Astrocyte of the cerebellum (primary cell): ENCODE measurements at regions not wholly inside any gene's neighbourhood (a gene's known extent, or its start where the extent isn't known, plus 50 kb on each side); places are given as distances from the start of the nearest gene placed in this dataset.

Source experiments
- DNase-seq: peaks from one replicate; pipeline ENCODE4 v3.0.0-alpha.2; 2011; ENCODE audit warnings: low read depth
- H3K4me3 ChIP-seq: 2 replicates; pipeline ENCODE4 v1.5.1; 2011; ENCODE audit warnings: mild to moderate bottlenecking, low read depth, low read length, moderate library complexity
- CTCF ChIP-seq: IDR thresholded peaks from 2 replicates; pipeline ENCODE4 v1.5.1; 2012; ENCODE audit warnings: low read length, low read depth, moderate library complexity, mild to moderate bottlenecking; ENCODE audit errors: missing control alignments
- in situ Hi-C: cut with HindIII; loops from 2 replicates; pipeline ENCODE4 v1.10.0; 2017; ENCODE audit warnings: low sequenced_read_pairs

- DNase-seq: no peak
- H3K4me3 ChIP-seq: no peak overlapping the region
- TF ChIP-seq CTCF: no peak
- in situ Hi-C loops: loop anchor here (25.0 kb wide), 1 partner anchor 107 kb away; no protein-coding TSS in a partner anchor
These were observed 61.6 kb upstream of the TOP3B start for GRCh38 chr22:22044153-22044552.

- TF ChIP-seq CTCF: no peak
- DNase-seq: no peak
- H3K4me3 ChIP-seq: no peak overlapping the region
- in situ Hi-C loops: loop anchor here (25.0 kb wide), 1 partner anchor 106 kb away; no protein-coding TSS in a partner anchor
These were observed 60.9 kb upstream of the TOP3B start for GRCh38 chr22:22043296-22044078.

GRCh38 chr22:22042599-22043295 is 60.2 kb upstream of the TOP3B start:
- TF ChIP-seq CTCF: no peak
- no peak for DNase-seq
- in situ Hi-C loops: loop anchor here (25.0 kb wide), 1 partner anchor 105 kb away; no protein-coding TSS in a partner anchor
- no peak overlapping the region for H3K4me3 ChIP-seq

GRCh38 chr22:22042009-22042408 is 59.4 kb upstream of the TOP3B start:
- no peak for DNase-seq
- no peak overlapping the region for H3K4me3 ChIP-seq
- TF ChIP-seq CTCF: no peak
- in situ Hi-C loops: loop anchor here (25.0 kb wide), 1 partner anchor 105 kb away; no protein-coding TSS in a partner anchor

GRCh38 chr22:22040908-22041307 is 58.3 kb upstream of the TOP3B start:
- DNase-seq: no peak
- no peak overlapping the region for H3K4me3 ChIP-seq
- in situ Hi-C loops: loop anchor here (25.0 kb wide), 1 partner anchor 104 kb away; no protein-coding TSS in a partner anchor
- no peak for TF ChIP-seq CTCF

GRCh38 chr22:22040472-22040871 is 57.9 kb upstream of the TOP3B start:
- no peak overlapping the region for H3K4me3 ChIP-seq
- no peak for TF ChIP-seq CTCF
- in situ Hi-C loops: loop anchor here (25.0 kb wide), 1 partner anchor 103 kb away; no protein-coding TSS in a partner anchor
- DNase-seq: no peak
